GM23338 (cell line): ENCODE measurements at regions not wholly inside any gene's neighbourhood (a gene's known extent, or its start where the extent isn't known, plus 50 kb on each side); places are given as distances from the start of the nearest gene placed in this dataset.

Experiments
- ATAC-seq: fragments of 200-7000 bp; cut with Tn5 transposase; 3 replicates; pipeline ENCODE4 v1.9.1; 2020
- DNase-seq: peaks from one replicate; pipeline ENCODE4 v3.0.0-alpha.2; 2015; ENCODE audit warnings: low spot score
- H2AFZ ChIP-seq: fragments of 200-600 bp; sonication (generic); 2 replicates; pipeline ENCODE4 v1.8.0; 2016; ENCODE audit warnings: antibody characterized with exemption, mild to moderate bottlenecking, moderate library complexity
- H3F3A ChIP-seq: fragments of 200-600 bp; sonication (generic); replicated peaks from 2 replicates; pipeline ENCODE4 v1.8.0; 2017; ENCODE audit warnings: antibody characterized with exemption, mixed run types, low read depth
- H3K27ac ChIP-seq: fragments of 200-600 bp; sonication (generic); 2 replicates; pipeline ENCODE4 v1.6.1; 2016; ENCODE audit warnings: low read depth
- H3K27me3 ChIP-seq: fragments of 200-600 bp; sonication (generic); 2 replicates; pipeline ENCODE4 v1.8.0; 2016; ENCODE audit warnings: mild to moderate bottlenecking, mixed run types, moderate library complexity; ENCODE audit not compliant: insufficient read depth
- H3K36me3 ChIP-seq: fragments of 200-600 bp; sonication (generic); 2 replicates; pipeline ENCODE4 v1.8.0; 2016; ENCODE audit warnings: mild to moderate bottlenecking; ENCODE audit not compliant: insufficient read depth
- H3K4me1 ChIP-seq: fragments of 200-600 bp; sonication (generic); 2 replicates; pipeline ENCODE4 v1.8.0; 2016; ENCODE audit warnings: mild to moderate bottlenecking, moderate library complexity; ENCODE audit not compliant: insufficient read depth
- H3K4me2 ChIP-seq: fragments of 200-600 bp; sonication (generic); 2 replicates; pipeline ENCODE4 v1.7.1; 2017; ENCODE audit warnings: mixed run types
- H3K4me3 ChIP-seq: fragments of 200-600 bp; sonication (generic); 2 replicates; pipeline ENCODE4 v1.6.1; 2016; ENCODE audit warnings: mixed run types
- H3K79me2 ChIP-seq: fragments of 200-600 bp; sonication (generic); replicated peaks from 2 replicates; pipeline ENCODE4 v1.8.0; 2017; ENCODE audit warnings: mild to moderate bottlenecking; ENCODE audit not compliant: insufficient read depth
- H3K9me2 ChIP-seq: fragments of 200-600 bp; sonication (generic); 2 replicates; pipeline ENCODE4 v1.8.0; 2017; ENCODE audit not compliant: insufficient read depth
- H4K20me1 ChIP-seq: fragments of 200-600 bp; sonication (generic); replicated peaks from 2 replicates; pipeline ENCODE4 v1.8.0; 2017; ENCODE audit warnings: mild to moderate bottlenecking; ENCODE audit not compliant: insufficient read depth
- H3K27ac Mint-ChIP-seq: 2 replicates; pipeline ENCODE4 v1.8.0; 2020; ENCODE audit warnings: inconsistent platforms, mild to moderate bottlenecking, moderate library complexity, mixed read lengths
- H3K27me3 Mint-ChIP-seq: 3 replicates; pipeline ENCODE4 v1.8.0; 2022; ENCODE audit warnings: low read depth, mild to moderate bottlenecking, moderate library complexity, mixed read lengths, inconsistent platforms; ENCODE audit not compliant: insufficient read depth, poor library complexity
- H3K36me3 Mint-ChIP-seq: 3 replicates; pipeline ENCODE4 v1.8.0; 2021; ENCODE audit warnings: low read depth, mild to moderate bottlenecking, inconsistent platforms, moderate library complexity, mixed read lengths
- H3K4me1 Mint-ChIP-seq: 3 replicates; pipeline ENCODE4 v1.8.0; 2020; ENCODE audit warnings: mild to moderate bottlenecking, inconsistent platforms, mixed read lengths
- H3K4me3 Mint-ChIP-seq: 3 replicates; pipeline ENCODE4 v1.8.0; 2021; ENCODE audit warnings: moderate library complexity, mild to moderate bottlenecking, inconsistent platforms, mixed read lengths
- H3K9me3 Mint-ChIP-seq: 3 replicates; pipeline ENCODE4 v1.8.0; 2020; ENCODE audit warnings: moderate library complexity, mild to moderate bottlenecking, inconsistent platforms, mixed read lengths
- ETS1 ChIP-seq: IDR thresholded peaks from 2 replicates; pipeline ENCODE4 v1.6.1; 2016; ENCODE audit warnings: antibody characterized with exemption
- EZH2 ChIP-seq: fragments of 200-600 bp; sonication (generic); IDR thresholded peaks from one replicate; pipeline ENCODE4 v1.8.0; 2017; ENCODE audit warnings: antibody characterized with exemption, mild to moderate bottlenecking, low read depth; ENCODE audit not compliant: unreplicated experiment
- POLR2AphosphoS5 ChIP-seq: IDR thresholded peaks from 2 replicates; pipeline ENCODE4 v1.6.1; 2016; ENCODE audit warnings: antibody characterized with exemption, low read depth
- STAT1 ChIP-seq: IDR thresholded peaks from one replicate; pipeline ENCODE4 v1.6.1; 2016; ENCODE audit warnings: antibody characterized with exemption; ENCODE audit not compliant: unreplicated experiment
- ZNF331 ChIP-seq: fragments of 250-450 bp; sonication (Bioruptor Pico); IDR thresholded peaks from 2 replicates; pipeline ENCODE4 v1.5.0; 2020; ENCODE audit warnings: low read depth, mild to moderate bottlenecking, moderate library complexity
- ZNF462 ChIP-seq: fragments of 250-450 bp; sonication (Bioruptor Pico); IDR thresholded peaks from 2 replicates; pipeline ENCODE4 v1.5.0; 2020; ENCODE audit warnings: mild to moderate bottlenecking, moderate library complexity
- TF ChIP-seq, protein P1 (sequence below), 2 experiments: fragments of 200-600 bp in 1 of 2; sonication (generic) in 1 of 2; conservative IDR thresholded peaks; 2 replicates each; pipeline versions ENCODE4 v1.5.1 to v1.6.1; 2016 to 2017; ENCODE audit warnings: antibody characterized with exemption in 2 of 2, low read depth in 2 of 2, mild to moderate bottlenecking in 2 of 2, moderate library complexity in 1 of 2

- TF ChIP-seq ETS1, result no peak
- TF ChIP-seq STAT1, result no peak
- TF ChIP-seq POLR2AphosphoS5, result no peak
- no peak for TF ChIP-seq ZNF462 (CRISPR knock-in tag)
These were observed 379.2 kb upstream of the SLC35B3 start (continued) for GRCh38 chr6:8814440-8815000.

GRCh38 chr6:8810325-8810724 is 375.0 kb upstream of the SLC35B3 start:
- Histone ChIP-seq H4K20me1 (no peaks in the 10 kb centered on the region), H3K4me3 (no peak overlapping the region), H3K79me2 (no peaks in the 10 kb centered on the region), H3K4me1 (no peaks in the 10 kb centered on the region), H3F3A (no peaks in the 10 kb centered on the region), H3K4me2 (no peak overlapping the region), H3K27me3 (no peaks in the 10 kb centered on the region), H3K27ac (no peak overlapping the region), H3K36me3 (no peaks in the 10 kb centered on the region), H2AFZ (no peak overlapping the region; the same call in 1 of the 2 replicates), H3K9me2 (no peaks in the 10 kb centered on the region)
- ATAC-seq, result no peak
- H3K9me3 Mint-ChIP-seq, result no peaks in the 10 kb centered on the region
- H3K27me3 Mint-ChIP-seq, result peaks cover 2% of the 10 kb centered on the region
- no peaks in the 10 kb centered on the region for H3K36me3 Mint-ChIP-seq
- DNase-seq, result no peak
- H3K4me1 Mint-ChIP-seq, result no peaks in the 10 kb centered on the region
- H3K4me3 Mint-ChIP-seq, result no peak overlapping the region
- no peak overlapping the region for H3K27ac Mint-ChIP-seq
- TF ChIP-seq STAT1 (no peak), POLR2AphosphoS5 (no peak), ETS1 (no peak), ZNF331 (CRISPR knock-in tag) (no peak), EZH2 (no peak)
- TF ChIP-seq, protein P1, sequence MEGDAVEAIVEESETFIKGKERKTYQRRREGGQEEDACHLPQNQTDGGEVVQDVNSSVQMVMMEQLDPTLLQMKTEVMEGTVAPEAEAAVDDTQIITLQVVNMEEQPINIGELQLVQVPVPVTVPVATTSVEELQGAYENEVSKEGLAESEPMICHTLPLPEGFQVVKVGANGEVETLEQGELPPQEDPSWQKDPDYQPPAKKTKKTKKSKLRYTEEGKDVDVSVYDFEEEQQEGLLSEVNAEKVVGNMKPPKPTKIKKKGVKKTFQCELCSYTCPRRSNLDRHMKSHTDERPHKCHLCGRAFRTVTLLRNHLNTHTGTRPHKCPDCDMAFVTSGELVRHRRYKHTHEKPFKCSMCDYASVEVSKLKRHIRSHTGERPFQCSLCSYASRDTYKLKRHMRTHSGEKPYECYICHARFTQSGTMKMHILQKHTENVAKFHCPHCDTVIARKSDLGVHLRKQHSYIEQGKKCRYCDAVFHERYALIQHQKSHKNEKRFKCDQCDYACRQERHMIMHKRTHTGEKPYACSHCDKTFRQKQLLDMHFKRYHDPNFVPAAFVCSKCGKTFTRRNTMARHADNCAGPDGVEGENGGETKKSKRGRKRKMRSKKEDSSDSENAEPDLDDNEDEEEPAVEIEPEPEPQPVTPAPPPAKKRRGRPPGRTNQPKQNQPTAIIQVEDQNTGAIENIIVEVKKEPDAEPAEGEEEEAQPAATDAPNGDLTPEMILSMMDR (conservative IDR thresholded peaks at IDR 0.05; ENCODE audit: low read depth in 2 of 2), result no peak
